Peyer's patch (tissue), 4 donors: ENCODE measurements at regions not wholly inside any gene's neighbourhood (a gene's known extent, or its start where the extent isn't known, plus 50 kb on each side); places are given as distances from the start of the nearest gene placed in this dataset.

ENCODE experiments used
- DNase-seq, 3 donors: peaks; one replicate each; pipeline ENCODE4 v3.0.0-alpha.2; 2017 to 2019
- H3K27ac ChIP-seq, 4 donors: fragments of 200-600 bp; sonication (generic); one replicate each; pipeline ENCODE4 v1.5.1; 2016 to 2019
- H3K27me3 ChIP-seq, 2 donors: fragments of 200-600 bp; sonication (generic); one replicate each; pipeline ENCODE4 v1.5.1; 2019
- H3K36me3 ChIP-seq, 3 donors: fragments of 200-600 bp; sonication (generic); one replicate each; pipeline ENCODE4 v1.5.1; 2016 to 2019
- H3K4me1 ChIP-seq, 4 donors: fragments of 200-600 bp; sonication (generic); one replicate each; pipeline ENCODE4 v1.5.1; 2016 to 2019
- H3K4me3 ChIP-seq, 4 donors: fragments of 200-600 bp; sonication (generic); 1 replicate in 3 of 4; 2 replicates in 1 of 4; pipeline ENCODE4 v1.5.1; 2016 to 2019; ENCODE audit warnings: mild to moderate bottlenecking in 1 of 4
- H3K9me3 ChIP-seq, 4 donors: fragments of 200-600 bp; sonication (generic); one replicate each; pipeline ENCODE4 v1.5.1; 2016 to 2019; ENCODE audit warnings: mild to moderate bottlenecking in 1 of 4
- POLR2A ChIP-seq, 2 donors: fragments of 450-650 bp; IDR thresholded peaks; one replicate each; pipeline ENCODE4 v1.5.1; 2017; ENCODE audit warnings: antibody characterized with exemption in 2 of 2, mild to moderate bottlenecking in 2 of 2, moderate library complexity in 2 of 2
- TF ChIP-seq, protein P1 (sequence below), 6 experiments: fragments of 450-650 bp in 4 of 6; fragments of 200-600 bp in 2 of 6; sonication (generic) in 1 of 6; IDR thresholded peaks; one replicate each; pipeline ENCODE4 v1.5.1; 2017 to 2019; ENCODE audit warnings: antibody characterized with exemption in 6 of 6, mild to moderate bottlenecking in 3 of 6, moderate library complexity in 1 of 6

DNA sequence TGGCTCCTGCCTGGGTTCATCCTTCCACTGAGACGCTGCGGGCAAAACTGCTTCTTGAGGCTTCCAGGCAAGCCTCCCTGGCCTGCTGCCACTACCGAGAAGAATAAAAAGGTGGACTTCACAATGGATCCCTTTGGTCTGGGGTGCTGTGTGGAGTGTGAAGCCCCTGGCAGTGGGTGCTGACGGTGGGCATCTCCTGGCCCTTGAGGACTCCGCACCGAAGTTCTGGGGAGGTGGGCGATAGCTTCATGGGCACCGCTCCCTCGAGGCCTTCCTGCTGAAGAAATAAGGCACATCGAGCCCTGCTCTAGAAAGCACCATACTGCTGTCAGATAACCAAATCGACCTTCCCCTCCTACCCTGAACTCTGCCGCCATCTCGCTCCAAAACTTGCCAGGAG, 106.6 kb upstream of the CTBP2 start:
- H3K36me3 ChIP-seq = no peaks in the 10 kb centered on the region
- no peak for DNase-seq
- TF ChIP-seq, protein P1, sequence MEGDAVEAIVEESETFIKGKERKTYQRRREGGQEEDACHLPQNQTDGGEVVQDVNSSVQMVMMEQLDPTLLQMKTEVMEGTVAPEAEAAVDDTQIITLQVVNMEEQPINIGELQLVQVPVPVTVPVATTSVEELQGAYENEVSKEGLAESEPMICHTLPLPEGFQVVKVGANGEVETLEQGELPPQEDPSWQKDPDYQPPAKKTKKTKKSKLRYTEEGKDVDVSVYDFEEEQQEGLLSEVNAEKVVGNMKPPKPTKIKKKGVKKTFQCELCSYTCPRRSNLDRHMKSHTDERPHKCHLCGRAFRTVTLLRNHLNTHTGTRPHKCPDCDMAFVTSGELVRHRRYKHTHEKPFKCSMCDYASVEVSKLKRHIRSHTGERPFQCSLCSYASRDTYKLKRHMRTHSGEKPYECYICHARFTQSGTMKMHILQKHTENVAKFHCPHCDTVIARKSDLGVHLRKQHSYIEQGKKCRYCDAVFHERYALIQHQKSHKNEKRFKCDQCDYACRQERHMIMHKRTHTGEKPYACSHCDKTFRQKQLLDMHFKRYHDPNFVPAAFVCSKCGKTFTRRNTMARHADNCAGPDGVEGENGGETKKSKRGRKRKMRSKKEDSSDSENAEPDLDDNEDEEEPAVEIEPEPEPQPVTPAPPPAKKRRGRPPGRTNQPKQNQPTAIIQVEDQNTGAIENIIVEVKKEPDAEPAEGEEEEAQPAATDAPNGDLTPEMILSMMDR (IDR thresholded peaks at IDR 0.05) = no peak
- TF ChIP-seq POLR2A (IDR thresholded peaks at IDR 0.05) = no peak
- H3K9me3 ChIP-seq = no peaks in the 10 kb centered on the region
- H3K4me1 ChIP-seq = no peaks in the 10 kb centered on the region
- H3K27me3 ChIP-seq = no peaks in the 10 kb centered on the region
- no peak overlapping the region for H3K4me3 ChIP-seq
- H3K27ac ChIP-seq = no peak overlapping the region

DNA sequence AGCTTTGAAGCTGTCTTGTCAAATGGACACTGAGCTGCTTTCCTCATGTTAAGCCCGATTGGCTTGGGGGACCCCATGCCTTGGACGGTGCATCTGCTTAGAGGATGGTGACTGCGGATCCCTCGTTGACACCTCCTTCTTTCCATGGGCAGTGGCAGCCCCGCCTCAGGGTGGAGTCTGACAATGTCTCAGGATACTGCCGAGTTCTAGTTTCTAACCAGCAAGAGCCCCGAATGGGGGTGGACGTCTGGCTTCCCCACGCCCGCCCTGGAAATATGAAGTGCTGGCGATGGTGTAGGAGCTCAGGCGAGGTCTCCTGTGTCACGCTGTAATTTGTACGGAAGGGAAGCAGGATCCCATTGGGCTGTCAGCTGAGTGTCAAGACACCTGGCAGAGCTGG, 106.2 kb upstream of the CTBP2 start:
- H3K36me3 ChIP-seq = no peaks in the 10 kb centered on the region
- no peak overlapping the region for H3K4me3 ChIP-seq
- no peak overlapping the region for H3K27ac ChIP-seq
- no peaks in the 10 kb centered on the region for H3K9me3 ChIP-seq
- no peaks in the 10 kb centered on the region for H3K27me3 ChIP-seq
- no peaks in the 10 kb centered on the region for H3K4me1 ChIP-seq
- no peak for DNase-seq
- TF ChIP-seq POLR2A (IDR thresholded peaks at IDR 0.05) = no peak
- TF ChIP-seq, protein P1 (IDR thresholded peaks at IDR 0.05) = no peak

DNA sequence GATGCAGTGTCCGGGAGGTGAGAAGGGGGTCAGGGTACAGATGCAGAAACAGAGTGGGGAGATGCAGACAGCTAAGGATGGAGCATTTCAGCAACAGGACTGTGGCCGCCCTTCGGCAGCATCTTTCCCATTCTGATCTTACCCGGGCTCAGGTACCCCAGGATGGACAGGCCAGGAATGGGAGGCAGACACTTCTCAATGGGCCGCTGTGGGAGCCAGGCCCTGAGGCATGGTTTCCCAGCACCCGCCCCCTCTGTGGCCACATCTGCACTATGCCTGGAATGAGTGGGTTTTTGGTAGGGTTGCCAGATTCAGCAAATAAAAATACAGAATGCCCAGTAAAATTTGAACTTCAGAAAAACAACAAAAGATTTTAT, 105.2 kb upstream of the CTBP2 start:
- Histone ChIP-seq H3K27ac (no peak overlapping the region), H3K27me3 (no peaks in the 10 kb centered on the region), H3K4me1 (no peaks in the 10 kb centered on the region), H3K9me3 (no peaks in the 10 kb centered on the region), H3K36me3 (no peaks in the 10 kb centered on the region), H3K4me3 (no peak overlapping the region)
- TF ChIP-seq, protein P1 (IDR thresholded peaks at IDR 0.05) = no peak
- TF ChIP-seq POLR2A (IDR thresholded peaks at IDR 0.05) = no peak
- no peak for DNase-seq

DNA sequence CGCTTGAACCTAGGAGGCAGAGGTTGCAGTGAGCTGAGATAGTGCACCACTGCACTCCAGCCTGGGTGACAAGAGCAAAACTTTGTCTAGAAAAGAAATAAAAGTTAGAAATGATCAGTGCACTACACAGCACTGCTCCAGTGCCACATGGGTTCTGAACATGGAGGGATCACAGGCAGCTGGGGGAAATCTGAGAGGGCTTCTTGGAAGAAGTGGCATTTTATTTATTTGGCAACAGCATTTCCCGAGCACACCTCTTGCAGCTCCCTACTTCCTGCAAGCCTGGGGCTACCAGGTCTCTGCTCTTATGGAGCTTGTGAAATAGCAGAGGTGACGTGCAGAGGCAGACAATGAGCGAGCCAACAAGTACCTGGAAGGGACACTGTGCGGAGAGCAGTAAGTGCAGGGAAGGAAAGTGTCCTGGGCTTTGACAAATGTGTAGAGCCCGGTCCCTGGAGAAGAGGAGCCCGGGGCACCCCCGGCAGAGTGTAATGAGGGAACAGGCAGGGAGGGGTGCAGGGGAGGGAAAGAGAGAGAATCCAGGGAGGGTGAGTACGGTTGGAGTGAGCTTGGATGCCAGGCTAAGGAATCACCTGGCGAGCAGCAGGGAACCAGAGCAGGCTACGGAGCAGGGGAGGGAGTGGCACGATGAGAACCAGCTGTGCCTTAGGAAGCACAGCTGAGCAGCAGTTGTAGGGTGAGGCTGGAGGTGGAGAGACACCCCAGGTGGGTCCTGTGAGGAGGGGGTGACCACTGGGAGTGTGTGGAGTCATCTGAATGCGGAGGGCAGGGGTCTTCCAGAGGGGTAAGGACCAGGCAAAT, 104.6 kb upstream of the CTBP2 start:
- no peaks in the 10 kb centered on the region for H3K27me3 ChIP-seq
- H3K4me1 ChIP-seq = no peaks in the 10 kb centered on the region
- H3K4me3 ChIP-seq = no peak overlapping the region
- no peak for DNase-seq
- H3K27ac ChIP-seq = no peak overlapping the region
- H3K9me3 ChIP-seq = no peaks in the 10 kb centered on the region
- no peak for TF ChIP-seq POLR2A (IDR thresholded peaks at IDR 0.05)
- TF ChIP-seq, protein P1 (IDR thresholded peaks at IDR 0.05) = no peak
- no peaks in the 10 kb centered on the region for H3K36me3 ChIP-seq

DNA sequence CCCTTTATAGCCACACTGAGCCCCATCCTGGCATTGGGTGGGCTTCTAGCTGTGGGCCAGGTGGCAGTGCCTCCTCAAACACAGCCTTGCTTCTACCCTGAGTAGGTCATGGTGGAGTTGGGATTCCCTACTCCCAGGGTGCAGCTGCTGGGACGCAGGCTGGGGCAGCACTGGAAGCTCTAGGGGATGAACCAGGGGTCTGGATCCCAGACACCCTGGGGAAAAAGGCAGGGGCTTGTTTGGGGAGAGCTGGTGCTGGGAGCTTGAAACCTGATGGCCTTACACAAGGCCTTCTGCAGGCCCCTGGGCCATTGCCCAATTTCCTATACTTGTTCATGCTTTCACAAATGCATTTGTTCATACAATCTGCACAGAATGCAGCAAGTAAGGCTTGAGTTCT, 103.7 kb upstream of the CTBP2 start:
- no peak for DNase-seq
- no peak overlapping the region for H3K4me3 ChIP-seq
- H3K4me1 ChIP-seq = no peaks in the 10 kb centered on the region
- no peaks in the 10 kb centered on the region for H3K36me3 ChIP-seq
- no peaks in the 10 kb centered on the region for H3K27me3 ChIP-seq
- H3K27ac ChIP-seq = no peak overlapping the region
- no peaks in the 10 kb centered on the region for H3K9me3 ChIP-seq
- TF ChIP-seq, protein P1 (IDR thresholded peaks at IDR 0.05) = no peak
- TF ChIP-seq POLR2A (IDR thresholded peaks at IDR 0.05) = no peak
